ENCODE measurements at regions not wholly inside any gene's neighbourhood (a gene's known extent, or its start where the extent isn't known, plus 50 kb on each side); places are given as distances from the start of the nearest gene placed in this dataset.

DNA sequence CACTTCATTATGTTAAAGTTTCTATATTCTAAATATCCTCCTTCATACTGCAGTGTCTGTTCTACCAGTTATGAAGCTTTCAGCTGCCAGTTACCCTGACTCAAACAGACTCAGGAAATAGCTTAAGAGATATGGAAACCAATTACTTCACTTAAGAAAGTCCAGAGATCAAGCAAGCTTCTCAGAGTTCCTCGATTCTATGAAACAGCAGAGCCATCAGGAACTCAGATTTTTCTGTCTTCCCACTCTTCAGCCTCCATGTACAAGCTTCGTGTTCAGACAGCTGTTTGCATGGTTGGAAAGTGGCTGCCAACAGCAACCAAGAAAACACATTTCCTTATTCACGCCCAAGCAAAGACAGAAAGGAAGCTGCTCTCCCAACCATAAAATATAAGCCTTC lies 216.1 kb downstream of the ACTL7B start:
- no peak overlapping the region for H3K4me3 ChIP-seq (ENCODE audit: low read depth, low read length)

DNA sequence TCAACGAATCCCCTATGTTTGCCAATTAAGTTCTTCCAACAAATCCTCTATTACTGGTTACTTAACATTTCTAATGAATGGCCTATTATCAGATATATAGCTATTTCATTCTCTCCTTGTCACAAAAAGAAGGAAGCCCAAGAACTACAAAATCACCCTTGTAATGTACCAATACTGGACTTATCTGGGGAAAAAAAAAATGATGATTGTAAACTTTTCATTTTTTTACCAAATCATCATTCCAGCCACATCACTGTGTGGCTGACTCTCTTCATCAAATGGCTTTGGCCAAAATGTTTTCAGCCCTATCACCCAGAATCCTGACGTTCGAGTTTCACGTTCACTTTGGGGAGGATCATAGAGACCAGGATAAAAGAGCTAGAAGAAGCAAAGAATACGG lies 216.7 kb downstream of the ACTL7B start:
- H4K91ac ChIP-seq (ENCODE audit: low read depth, low read length) = no peak overlapping the region
- no peak overlapping the region for H3K23ac ChIP-seq (ENCODE audit: low read length)
- H4K8ac ChIP-seq (ENCODE audit: low read depth, low read length) = no peak overlapping the region
- H3K4me1 ChIP-seq (ENCODE audit: control insufficient read depth in 1 of 2, insufficient read depth in 2 of 2, low read length in 2 of 2) = peaks cover 0 to 4% of the 10 kb centered on the region in 2 experiments
- H3K4me2 ChIP-seq (ENCODE audit: low read length) = no peak overlapping the region
- no peak overlapping the region for H3K4ac ChIP-seq (ENCODE audit: low read depth, low read length)
- H3K36me3 ChIP-seq (ENCODE audit: control insufficient read depth in 1 of 2, insufficient read depth in 2 of 2, low read length in 2 of 2) = no peaks in the 10 kb centered on the region
- no peak overlapping the region for H2BK5ac ChIP-seq (ENCODE audit: low read depth, low read length, poor library complexity)
- no peak overlapping the region for H3K4me3 ChIP-seq (ENCODE audit: low read depth, low read length)
- H4K12ac ChIP-seq (ENCODE audit: low read depth, low read length) = no peak overlapping the region
- no peaks in the 10 kb centered on the region for H3K79me2 ChIP-seq (ENCODE audit: control insufficient read depth, insufficient read depth, low read length, poor library complexity)
- no peaks in the 10 kb centered on the region for H3K9me3 ChIP-seq (ENCODE audit: insufficient read depth, low read depth, low read length)
- H3K14ac ChIP-seq (ENCODE audit: low read length) = no peak overlapping the region
- no peaks in the 10 kb centered on the region for H3K79me1 ChIP-seq (ENCODE audit: low read length)
- DNase-seq = no peak
- no peaks in the 10 kb centered on the region for H3K27me3 ChIP-seq (ENCODE audit: insufficient read depth, low read length)
- H2BK120ac ChIP-seq (ENCODE audit: insufficient read depth, low read length, poor library complexity) = no peak overlapping the region
- no peak overlapping the region for H3K9ac ChIP-seq (ENCODE audit: low read length)
- no peak overlapping the region for H2BK12ac ChIP-seq (ENCODE audit: low read length)
- H2AFZ ChIP-seq (ENCODE audit: insufficient read depth, low read length, poor library complexity) = no peak overlapping the region
- H3K27ac ChIP-seq (ENCODE audit: low read depth, low read length) = no peak overlapping the region
- H3K18ac ChIP-seq (ENCODE audit: low read length) = no peak overlapping the region
- H2AK5ac ChIP-seq (ENCODE audit: low read length) = no peak overlapping the region
- no CpG with 5 or more reads among the region's 5 CpGs for WGBS (ENCODE audit: extremely low coverage, insufficient coverage, insufficient read length)

More for the DNA sequence above, 216.1 kb downstream of the ACTL7B start:
- Histone ChIP-seq H2AFZ (ENCODE audit: insufficient read depth, low read length, poor library complexity) (no peak overlapping the region), H4K91ac (ENCODE audit: low read depth, low read length) (no peak overlapping the region), H3K23ac (ENCODE audit: low read length) (no peak overlapping the region), H4K12ac (ENCODE audit: low read depth, low read length) (no peak overlapping the region), H3K79me1 (ENCODE audit: low read length) (no peaks in the 10 kb centered on the region), H3K27ac (ENCODE audit: low read depth, low read length) (no peak overlapping the region), H3K14ac (ENCODE audit: low read length) (no peak overlapping the region), H2BK5ac (ENCODE audit: low read depth, low read length, poor library complexity) (no peak overlapping the region), H3K4ac (ENCODE audit: low read depth, low read length) (no peak overlapping the region), H4K8ac (ENCODE audit: low read depth, low read length) (no peak overlapping the region), H3K9ac (ENCODE audit: low read length) (no peak overlapping the region), H3K4me1 (ENCODE audit: control insufficient read depth in 1 of 2, insufficient read depth in 2 of 2, low read length in 2 of 2) (peaks cover 0 to 4% of the 10 kb centered on the region in 2 experiments), H2BK12ac (ENCODE audit: low read length) (no peak overlapping the region), H3K9me3 (ENCODE audit: insufficient read depth, low read depth, low read length) (no peaks in the 10 kb centered on the region), H2AK5ac (ENCODE audit: low read length) (no peak overlapping the region), H3K27me3 (ENCODE audit: insufficient read depth, low read length) (no peaks in the 10 kb centered on the region), H3K36me3 (ENCODE audit: control insufficient read depth in 1 of 2, insufficient read depth in 2 of 2, low read length in 2 of 2) (no peaks in the 10 kb centered on the region), H3K79me2 (ENCODE audit: control insufficient read depth, insufficient read depth, low read length, poor library complexity) (no peaks in the 10 kb centered on the region), H3K18ac (ENCODE audit: low read length) (no peak overlapping the region), H2BK120ac (ENCODE audit: insufficient read depth, low read length, poor library complexity) (no peak overlapping the region), H3K4me2 (ENCODE audit: low read length) (no peak overlapping the region)
- no CpG with 5 or more reads among the region's 3 CpGs for WGBS (ENCODE audit: extremely low coverage, insufficient coverage, insufficient read length)
- DNase-seq = no peak

DNA sequence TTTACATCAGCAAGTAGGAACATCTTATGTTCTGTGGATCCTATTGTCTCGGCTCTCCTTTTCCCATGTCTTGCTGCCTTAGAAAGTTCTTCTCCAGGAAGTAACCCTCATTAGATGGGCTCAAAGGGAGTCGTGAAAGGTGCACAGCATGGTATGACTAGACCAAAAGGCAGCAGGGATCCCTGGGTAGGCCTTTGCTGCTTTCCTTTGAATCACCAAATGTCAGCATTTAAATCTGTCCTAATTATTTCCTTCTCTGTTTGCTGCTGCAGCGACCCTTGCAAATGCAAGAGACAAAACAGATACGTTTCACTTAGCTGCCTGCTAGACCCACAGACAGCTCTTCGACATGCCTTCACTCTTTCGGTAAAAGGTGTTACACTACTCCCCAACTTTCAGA lies 218.4 kb downstream of the ACTL7B start:
- no peak overlapping the region for H3K14ac ChIP-seq (ENCODE audit: low read length)
- no peaks in the 10 kb centered on the region for H3K9me3 ChIP-seq (ENCODE audit: insufficient read depth, low read depth, low read length)

DNA sequence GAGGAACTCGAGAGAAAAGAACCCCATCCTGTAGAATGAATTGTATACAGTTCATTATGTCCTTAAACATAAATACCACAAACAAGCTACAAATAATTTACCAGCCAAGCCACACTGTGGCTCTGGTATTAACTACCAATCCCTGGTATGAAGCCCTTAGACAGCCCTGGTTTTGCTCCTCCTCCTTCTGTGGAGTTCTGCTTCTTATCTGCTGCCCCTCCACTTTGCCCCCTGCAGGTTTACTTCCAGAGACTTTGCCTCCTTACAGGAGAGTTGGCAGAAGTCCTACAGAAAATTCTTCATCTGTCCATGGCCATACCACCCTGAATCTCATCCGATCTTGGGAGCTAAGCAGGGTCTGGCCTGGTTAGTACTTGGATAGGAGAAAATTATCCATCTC lies 219.8 kb downstream of the ACTL7B start:
- no peak overlapping the region for H2AFZ ChIP-seq (ENCODE audit: insufficient read depth, low read length, poor library complexity)
- H3K14ac ChIP-seq (ENCODE audit: low read length) = no peak overlapping the region
- no peak overlapping the region for H4K12ac ChIP-seq (ENCODE audit: low read depth, low read length)
- no peak overlapping the region for H3K27ac ChIP-seq (ENCODE audit: low read depth, low read length)
- H2BK120ac ChIP-seq (ENCODE audit: insufficient read depth, low read length, poor library complexity) = no peak overlapping the region
- H4K8ac ChIP-seq (ENCODE audit: low read depth, low read length) = no peak overlapping the region
- no peaks in the 10 kb centered on the region for H3K79me2 ChIP-seq (ENCODE audit: control insufficient read depth, insufficient read depth, low read length, poor library complexity)
- no peak for DNase-seq
- no peaks in the 10 kb centered on the region for H3K36me3 ChIP-seq (ENCODE audit: control insufficient read depth in 1 of 2, insufficient read depth in 2 of 2, low read length in 2 of 2)
- H3K9me3 ChIP-seq (ENCODE audit: insufficient read depth, low read depth, low read length) = no peaks in the 10 kb centered on the region
- H3K79me1 ChIP-seq (ENCODE audit: low read length) = no peaks in the 10 kb centered on the region
- no peak overlapping the region for H3K23ac ChIP-seq (ENCODE audit: low read length)
- no peak overlapping the region for H3K4ac ChIP-seq (ENCODE audit: low read depth, low read length)
- no peak overlapping the region for H2BK12ac ChIP-seq (ENCODE audit: low read length)
- H3K4me1 ChIP-seq (ENCODE audit: control insufficient read depth in 1 of 2, insufficient read depth in 2 of 2, low read length in 2 of 2) = peaks cover 0 to 4% of the 10 kb centered on the region in 2 experiments
- H3K27me3 ChIP-seq (ENCODE audit: insufficient read depth, low read length) = no peaks in the 10 kb centered on the region
- no peak overlapping the region for H4K91ac ChIP-seq (ENCODE audit: low read depth, low read length)
- H3K4me3 ChIP-seq (ENCODE audit: low read depth, low read length) = no peak overlapping the region
- H3K9ac ChIP-seq (ENCODE audit: low read length) = no peak overlapping the region
- no peak overlapping the region for H2AK5ac ChIP-seq (ENCODE audit: low read length)
- no peak overlapping the region for H2BK5ac ChIP-seq (ENCODE audit: low read depth, low read length, poor library complexity)
- WGBS (ENCODE audit: extremely low coverage, insufficient coverage, insufficient read length) = no CpG with 5 or more reads among the region's 2 CpGs
- H3K4me2 ChIP-seq (ENCODE audit: low read length) = no peak overlapping the region
- H3K18ac ChIP-seq (ENCODE audit: low read length) = no peak overlapping the region

More for the DNA sequence above, 218.4 kb downstream of the ACTL7B start:
- H4K8ac ChIP-seq (ENCODE audit: low read depth, low read length) = no peak overlapping the region
- no peaks in the 10 kb centered on the region for H3K79me2 ChIP-seq (ENCODE audit: control insufficient read depth, insufficient read depth, low read length, poor library complexity)
- H3K27ac ChIP-seq (ENCODE audit: low read depth, low read length) = no peak overlapping the region
- no peak overlapping the region for H2BK12ac ChIP-seq (ENCODE audit: low read length)
- no peak overlapping the region for H2AFZ ChIP-seq (ENCODE audit: insufficient read depth, low read length, poor library complexity)
- H3K36me3 ChIP-seq (ENCODE audit: control insufficient read depth in 1 of 2, insufficient read depth in 2 of 2, low read length in 2 of 2) = no peaks in the 10 kb centered on the region
- H2AK5ac ChIP-seq (ENCODE audit: low read length) = no peak overlapping the region
- H2BK120ac ChIP-seq (ENCODE audit: insufficient read depth, low read length, poor library complexity) = no peak overlapping the region
- no peak for DNase-seq
- no peak overlapping the region for H3K4me2 ChIP-seq (ENCODE audit: low read length)
- no peaks in the 10 kb centered on the region for H3K79me1 ChIP-seq (ENCODE audit: low read length)
- no peak overlapping the region for H2BK5ac ChIP-seq (ENCODE audit: low read depth, low read length, poor library complexity)
- no peak overlapping the region for H3K4ac ChIP-seq (ENCODE audit: low read depth, low read length)
- H3K18ac ChIP-seq (ENCODE audit: low read length) = no peak overlapping the region
- no peak overlapping the region for H3K4me3 ChIP-seq (ENCODE audit: low read depth, low read length)
- no peak overlapping the region for H4K12ac ChIP-seq (ENCODE audit: low read depth, low read length)
- no peaks in the 10 kb centered on the region for H3K27me3 ChIP-seq (ENCODE audit: insufficient read depth, low read length)
- H3K9ac ChIP-seq (ENCODE audit: low read length) = no peak overlapping the region
- H3K23ac ChIP-seq (ENCODE audit: low read length) = no peak overlapping the region
- H3K4me1 ChIP-seq (ENCODE audit: control insufficient read depth in 1 of 2, insufficient read depth in 2 of 2, low read length in 2 of 2) = peaks cover 0 to 4% of the 10 kb centered on the region in 2 experiments
- whole genome bisulfite sequencing (ENCODE audit: extremely low coverage, insufficient coverage, insufficient read length) = no CpG with 5 or more reads among the region's 6 CpGs
- no peak overlapping the region for H4K91ac ChIP-seq (ENCODE audit: low read depth, low read length)
